ENCODE measurements at regions not wholly inside any gene's neighbourhood (a gene's known extent, or its start where the extent isn't known, plus 50 kb on each side); places are given as distances from the start of the nearest gene placed in this dataset.

DNA sequence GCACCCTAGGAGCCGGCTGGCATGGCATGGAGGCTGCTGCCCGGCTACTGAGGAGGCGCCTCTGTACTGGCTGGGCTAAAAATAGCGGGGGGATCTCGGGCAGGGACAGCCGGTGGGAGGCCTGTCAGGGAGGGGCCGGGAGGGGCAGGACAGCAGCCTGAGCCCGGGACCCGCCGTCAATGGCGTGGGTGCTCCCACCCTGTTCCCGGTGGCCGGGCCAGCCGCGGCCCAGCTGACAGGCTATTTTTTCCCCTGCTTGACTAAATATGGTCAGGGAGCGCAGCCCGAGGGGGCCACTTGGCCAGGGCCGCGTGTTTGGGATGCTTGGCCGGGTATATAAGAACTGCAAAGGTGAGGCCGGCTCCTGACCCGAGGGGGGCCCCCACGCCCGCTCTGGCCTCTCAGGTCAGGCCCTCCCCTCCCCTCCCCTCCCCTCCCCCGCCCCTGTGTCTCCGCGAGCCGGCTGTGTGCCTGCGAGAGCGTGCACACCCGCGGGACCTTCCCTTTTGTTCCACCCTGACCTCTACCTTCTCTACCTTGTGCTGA is 74.4 kb upstream of the GATA5 start:
- no peaks in the 10 kb centered on the region for H3K36me3 ChIP-seq

DNA sequence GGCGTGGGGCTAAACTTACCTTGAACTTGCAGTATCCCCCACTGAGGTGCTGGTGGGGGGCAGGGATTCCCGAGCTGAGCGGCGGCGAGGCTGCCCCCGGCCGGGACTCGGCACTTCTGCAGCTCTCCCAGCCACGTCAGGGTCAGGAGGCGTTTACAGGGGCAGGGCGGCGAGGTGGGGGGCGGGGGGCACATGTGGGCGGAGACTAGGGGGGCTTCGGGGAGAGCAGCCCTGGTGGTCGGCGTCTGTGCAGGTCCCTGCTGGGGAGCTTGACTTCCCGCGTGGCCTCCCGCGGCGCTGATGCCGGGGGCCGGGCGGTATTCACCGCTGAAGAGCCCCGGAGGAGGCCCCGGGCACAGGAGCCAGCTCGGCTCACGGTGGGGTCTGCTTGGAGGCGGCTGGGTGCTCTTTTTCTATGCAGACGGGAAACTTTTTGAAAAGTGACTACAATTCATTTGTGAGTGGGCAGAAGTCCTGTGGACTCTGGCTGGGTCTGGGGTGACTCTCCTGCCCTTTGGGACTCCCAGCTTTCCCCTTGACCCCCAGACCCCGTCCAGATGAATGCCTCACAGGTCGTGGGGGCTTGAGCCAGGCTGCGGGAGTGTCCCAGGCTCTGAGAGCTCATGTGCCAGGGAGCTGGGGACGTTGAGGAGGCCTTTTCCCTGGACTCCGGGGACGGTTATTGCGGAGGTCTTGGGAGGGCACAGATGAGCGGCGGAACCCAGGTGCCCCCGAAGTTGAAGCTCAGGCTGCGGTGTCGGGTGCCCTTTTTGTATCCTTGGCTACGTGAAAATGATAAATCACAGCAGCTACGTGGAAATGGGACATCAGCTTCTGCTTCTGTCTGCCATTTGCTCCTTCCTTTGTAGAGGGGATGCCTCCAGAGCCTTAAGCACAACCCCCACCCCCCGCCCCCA is 75.9 kb upstream of the GATA5 start:
- Histone ChIP-seq H3K4me1 (ENCODE audit: insufficient read depth) (no peaks in the 10 kb centered on the region), H3K4me3 (peak overlapping the region; percentile 43), H3K9me3 (no peaks in the 10 kb centered on the region), H3K27me3 (no peaks in the 10 kb centered on the region), H3K36me3 (no peaks in the 10 kb centered on the region), H3K27ac (no peak overlapping the region)
- DNase-seq: no peak
- WGBS, 3 donors: 19 to 31% (median 25%) methylated on average over 31 to 47 of the region's 47 CpGs
- no peak for TF ChIP-seq POLR2A (IDR thresholded peaks at IDR 0.05)
- no peak for TF ChIP-seq EP300 (IDR thresholded peaks at IDR 0.05)
- TF ChIP-seq, protein P1, sequence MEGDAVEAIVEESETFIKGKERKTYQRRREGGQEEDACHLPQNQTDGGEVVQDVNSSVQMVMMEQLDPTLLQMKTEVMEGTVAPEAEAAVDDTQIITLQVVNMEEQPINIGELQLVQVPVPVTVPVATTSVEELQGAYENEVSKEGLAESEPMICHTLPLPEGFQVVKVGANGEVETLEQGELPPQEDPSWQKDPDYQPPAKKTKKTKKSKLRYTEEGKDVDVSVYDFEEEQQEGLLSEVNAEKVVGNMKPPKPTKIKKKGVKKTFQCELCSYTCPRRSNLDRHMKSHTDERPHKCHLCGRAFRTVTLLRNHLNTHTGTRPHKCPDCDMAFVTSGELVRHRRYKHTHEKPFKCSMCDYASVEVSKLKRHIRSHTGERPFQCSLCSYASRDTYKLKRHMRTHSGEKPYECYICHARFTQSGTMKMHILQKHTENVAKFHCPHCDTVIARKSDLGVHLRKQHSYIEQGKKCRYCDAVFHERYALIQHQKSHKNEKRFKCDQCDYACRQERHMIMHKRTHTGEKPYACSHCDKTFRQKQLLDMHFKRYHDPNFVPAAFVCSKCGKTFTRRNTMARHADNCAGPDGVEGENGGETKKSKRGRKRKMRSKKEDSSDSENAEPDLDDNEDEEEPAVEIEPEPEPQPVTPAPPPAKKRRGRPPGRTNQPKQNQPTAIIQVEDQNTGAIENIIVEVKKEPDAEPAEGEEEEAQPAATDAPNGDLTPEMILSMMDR (IDR thresholded peaks at IDR 0.05): no peak
- intact Hi-C loops (cut with DNase I): no loop called here

More for the DNA sequence above, 74.4 kb upstream of the GATA5 start:
- Histone ChIP-seq H3K4me1 (ENCODE audit: insufficient read depth) (no peaks in the 10 kb centered on the region), H3K4me3 (peak overlapping the region; percentile 43), H3K9me3 (no peaks in the 10 kb centered on the region), H3K27ac (no peak overlapping the region), H3K27me3 (no peaks in the 10 kb centered on the region)
- WGBS, 3 donors: 2 to 4% (median 3%) methylated on average over 26 to 32 of the region's 32 CpGs
- no peak for TF ChIP-seq EP300 (IDR thresholded peaks at IDR 0.05)
- TF ChIP-seq, protein P1 (IDR thresholded peaks at IDR 0.05): no peak
- no peak for TF ChIP-seq POLR2A (IDR thresholded peaks at IDR 0.05)
- DNase-seq: peak; percentile 13 to 57 (median 34)
- intact Hi-C loops (cut with DNase I): no loop called here

DNA sequence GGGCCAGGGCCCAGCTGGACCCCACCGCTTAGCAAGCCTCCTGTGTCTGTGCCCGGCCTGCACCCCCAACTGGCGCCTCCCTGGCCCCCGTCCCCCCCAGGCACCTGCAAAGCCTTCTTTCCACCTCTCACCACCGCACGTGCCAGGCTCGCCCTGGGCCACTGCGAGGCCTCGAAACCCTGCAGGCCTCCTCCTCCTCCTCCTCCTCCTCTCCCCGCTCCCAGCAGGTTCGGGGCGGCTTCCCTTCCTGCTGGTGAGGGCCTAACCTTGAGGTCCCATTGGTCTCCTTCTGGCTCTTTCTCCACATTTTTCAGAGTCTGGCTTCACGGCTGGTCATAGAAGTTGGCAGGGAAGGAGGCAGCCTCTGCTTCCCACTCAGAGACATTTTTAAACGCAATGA is 76.8 kb upstream of the GATA5 start:
- no peaks in the 10 kb centered on the region for H3K4me1 ChIP-seq (ENCODE audit: insufficient read depth)
- no peaks in the 10 kb centered on the region for H3K9me3 ChIP-seq
- DNase-seq: no peak
- 79 to 81% (median 81%) methylated on average over 14 of the region's 14 CpGs for WGBS, 3 donors
- H3K36me3 ChIP-seq: no peaks in the 10 kb centered on the region
- no peak for TF ChIP-seq EP300 (IDR thresholded peaks at IDR 0.05)
- TF ChIP-seq, protein P1 (IDR thresholded peaks at IDR 0.05): no peak
- no peak for TF ChIP-seq POLR2A (IDR thresholded peaks at IDR 0.05)
- no peak overlapping the region for H3K4me3 ChIP-seq
- no peak overlapping the region for H3K27ac ChIP-seq
- intact Hi-C loops (cut with DNase I): no loop called here
- no peaks in the 10 kb centered on the region for H3K27me3 ChIP-seq

DNA sequence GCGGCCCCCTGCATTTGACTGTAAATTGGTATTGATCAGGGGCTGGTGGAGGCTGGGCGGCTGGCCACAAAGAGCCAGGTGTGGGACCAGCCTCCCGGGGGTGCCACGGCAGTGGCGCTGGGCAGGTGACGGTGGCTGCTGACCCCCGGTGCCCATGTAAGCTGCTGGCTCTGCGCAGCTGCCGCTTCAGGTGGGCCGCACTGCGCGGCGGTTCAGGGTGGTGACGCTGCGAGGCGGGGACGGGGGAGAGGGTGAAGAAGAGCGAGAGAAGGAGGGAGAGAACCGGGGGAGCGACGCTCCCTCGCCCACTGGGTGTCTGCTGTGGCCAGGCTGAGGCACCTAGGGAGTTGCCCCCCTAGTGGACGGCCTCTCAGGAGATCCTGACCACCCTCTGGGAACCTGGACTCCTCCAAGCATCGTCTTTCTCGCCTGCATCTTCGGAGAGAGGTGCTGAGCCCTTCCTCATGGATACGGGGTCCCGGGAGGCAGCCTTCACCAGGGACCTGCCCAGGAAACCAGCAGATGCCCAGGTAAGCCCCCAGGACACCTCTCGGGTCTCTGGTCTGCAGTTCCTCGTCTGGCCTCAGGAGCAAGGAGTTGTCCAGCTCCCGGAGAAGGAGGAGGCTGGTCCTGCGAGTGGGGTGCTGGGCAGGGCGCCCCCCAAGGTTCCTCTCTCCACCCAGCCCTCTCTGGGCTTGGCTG is 77.5 kb upstream of the GATA5 start:
- WGBS, 3 donors: 85 to 88% (median 85%) methylated on average over 33 of the region's 33 CpGs
- DNase-seq: no peak
- H3K27me3 ChIP-seq: no peaks in the 10 kb centered on the region
- no peaks in the 10 kb centered on the region for H3K9me3 ChIP-seq
- H3K4me1 ChIP-seq (ENCODE audit: insufficient read depth): no peaks in the 10 kb centered on the region
- intact Hi-C loops (cut with DNase I): no loop called here
- H3K27ac ChIP-seq: no peak overlapping the region
- TF ChIP-seq, protein P1 (IDR thresholded peaks at IDR 0.05): no peak
- no peak for TF ChIP-seq EP300 (IDR thresholded peaks at IDR 0.05)
- TF ChIP-seq POLR2A (IDR thresholded peaks at IDR 0.05): no peak
- H3K4me3 ChIP-seq: no peak overlapping the region
- no peaks in the 10 kb centered on the region for H3K36me3 ChIP-seq
